SHP77 (cell line): ENCODE measurements at regions not wholly inside any gene's neighbourhood (a gene's known extent, or its start where the extent isn't known, plus 50 kb on each side); places are given as distances from the start of the nearest gene placed in this dataset.

ENCODE experiments used
- DNase-seq, 2 experiments: peaks; one replicate each; lab custom pipeline; 2025; lab: John Stamatoyannopoulos, UW

- DNase-seq = no peak
These were observed 59.7 kb upstream of the LMO1 start for GRCh38 chr11:8323161-8323935.

GRCh38 chr11:8321876-8322275 is 58.2 kb upstream of the LMO1 start:
- DNase-seq = no peak

- DNase-seq = no peak
These were observed 56.4 kb upstream of the LMO1 start for GRCh38 chr11:8320076-8320475.

GRCh38 chr11:8318536-8318935 is 54.9 kb upstream of the LMO1 start:
- no peak for DNase-seq

GRCh38 chr11:8317159-8317558 is 53.5 kb upstream of the LMO1 start:
- no peak for DNase-seq

- DNase-seq = no peak
These were observed 52.3 kb upstream of the LMO1 start for GRCh38 chr11:8315954-8316353.

- DNase-seq = no peak
These were observed 51.8 kb upstream of the LMO1 start for GRCh38 chr11:8315463-8315862.

GRCh38 chr11:8314916-8315315 is 51.2 kb upstream of the LMO1 start:
- peak in 1 of 2 experiments; percentile 13 for DNase-seq

- no peak for DNase-seq
These were observed 49.9 kb upstream of the LMO1 start for GRCh38 chr11:8313504-8314090.
